ENCODE measurements at regions not wholly inside any gene's neighbourhood (a gene's known extent, or its start where the extent isn't known, plus 50 kb on each side); places are given as distances from the start of the nearest gene placed in this dataset.

DNA sequence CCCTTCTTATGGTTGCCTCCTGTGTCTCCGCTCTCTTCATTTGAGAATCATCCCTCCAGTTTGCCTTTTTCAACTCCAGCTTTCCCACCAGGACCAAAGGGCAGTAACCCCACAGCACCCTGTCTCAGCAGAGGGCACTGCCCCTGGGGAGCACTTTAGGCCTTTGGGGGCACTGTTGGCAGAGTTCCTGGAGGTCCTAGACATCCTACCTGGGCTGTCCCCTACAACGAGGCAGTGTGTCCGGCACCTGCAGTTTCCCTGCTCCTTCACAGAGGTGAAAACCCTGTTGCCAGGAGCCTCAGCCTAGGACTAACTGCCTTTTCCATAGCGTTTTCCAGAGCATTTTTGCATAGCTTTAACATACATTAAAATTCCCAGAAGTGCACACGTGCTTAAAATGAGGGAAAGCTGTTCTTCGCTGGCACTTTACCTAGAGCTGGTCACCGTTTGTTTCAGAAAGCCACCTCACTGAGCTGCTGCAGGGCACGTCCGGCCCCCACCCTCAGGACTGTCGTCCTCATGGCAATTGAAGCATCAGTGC lies 234.9 kb downstream of the TEX29 start:
- no peak for DNase-seq (ENCODE audit: low read depth in 2 of 2, low spot score in 1 of 2)

DNA sequence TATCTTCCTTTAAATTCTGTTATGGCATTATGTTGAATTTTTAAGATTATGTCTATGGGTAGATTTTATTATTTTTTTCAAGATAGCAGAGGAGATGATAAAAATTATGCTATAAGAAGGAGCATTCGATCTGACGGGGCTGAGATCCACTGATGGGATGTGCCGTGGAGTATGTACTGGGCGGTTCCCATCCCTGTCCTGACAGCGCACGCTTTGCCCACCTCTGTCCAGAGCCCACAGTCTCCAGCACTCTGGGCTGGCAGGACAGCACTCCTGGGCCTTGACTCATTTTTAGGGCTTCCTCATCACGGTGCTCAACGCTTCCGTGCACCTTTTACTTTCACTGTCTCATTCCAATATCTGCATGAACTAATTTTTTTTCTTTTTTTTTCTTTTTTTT lies 235.5 kb downstream of the TEX29 start:
- DNase-seq (ENCODE audit: low read depth in 2 of 2, low spot score in 1 of 2) = no peak

DNA sequence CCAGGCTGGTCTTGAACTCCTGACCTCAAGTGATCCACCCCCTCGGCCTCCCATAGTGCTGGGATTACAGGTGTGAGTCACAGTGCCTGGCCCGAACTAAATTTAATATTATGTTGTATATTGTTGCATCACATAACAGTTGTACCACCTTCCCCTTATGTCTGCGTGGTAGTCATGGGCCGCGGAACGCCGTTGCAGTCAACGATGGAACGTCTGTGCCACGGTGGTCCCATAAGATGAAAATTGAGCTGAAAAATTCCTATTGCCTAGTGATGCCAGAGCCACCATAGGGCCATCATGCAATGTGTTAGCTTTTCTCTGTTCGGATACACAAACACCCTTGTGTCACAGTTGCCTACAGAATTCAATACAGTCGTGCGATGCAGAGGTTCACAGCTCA lies 236.1 kb downstream of the TEX29 start:
- no peak for DNase-seq (ENCODE audit: low read depth in 2 of 2, low spot score in 1 of 2)

DNA sequence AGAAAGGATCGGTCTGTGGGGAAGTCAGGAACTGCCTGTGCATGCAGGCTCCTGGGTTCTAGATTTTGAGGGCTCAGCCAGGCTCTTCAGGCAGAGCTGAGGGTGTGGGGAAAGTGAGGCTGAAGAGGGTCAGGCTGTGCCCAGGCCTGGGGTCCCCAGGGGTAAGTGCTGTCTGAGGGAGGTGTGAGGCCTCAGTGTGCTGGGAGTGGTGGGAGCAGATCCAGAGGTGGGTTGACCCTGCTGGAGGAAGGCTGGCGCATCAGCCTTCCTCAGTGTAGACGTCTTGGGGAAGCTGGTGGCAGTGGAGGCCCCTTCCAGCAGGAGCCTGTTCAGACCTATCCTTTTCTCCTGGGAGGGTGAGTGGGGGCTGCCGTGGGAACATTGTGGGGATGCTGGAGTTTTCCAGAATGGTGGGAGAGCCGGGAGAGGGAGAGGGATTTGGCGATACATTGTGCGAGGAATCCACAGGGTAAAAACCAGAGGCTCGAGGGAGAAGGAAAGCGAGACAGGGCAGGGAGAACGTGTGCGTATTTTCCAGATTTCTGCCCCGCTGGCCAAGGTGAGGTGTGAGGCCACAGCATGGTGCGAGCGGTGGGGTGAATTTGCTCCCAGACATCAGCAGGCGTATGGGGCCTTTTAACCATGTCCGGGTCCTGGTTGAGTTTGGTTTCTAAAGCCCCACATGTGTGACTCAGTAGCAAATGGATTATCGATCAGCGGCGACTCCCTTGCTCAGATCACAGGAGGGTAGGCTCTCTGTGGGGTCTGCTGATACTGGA lies 237.7 kb downstream of the TEX29 start:
- no peak for DNase-seq (ENCODE audit: low read depth in 2 of 2, low spot score in 1 of 2)

DNA sequence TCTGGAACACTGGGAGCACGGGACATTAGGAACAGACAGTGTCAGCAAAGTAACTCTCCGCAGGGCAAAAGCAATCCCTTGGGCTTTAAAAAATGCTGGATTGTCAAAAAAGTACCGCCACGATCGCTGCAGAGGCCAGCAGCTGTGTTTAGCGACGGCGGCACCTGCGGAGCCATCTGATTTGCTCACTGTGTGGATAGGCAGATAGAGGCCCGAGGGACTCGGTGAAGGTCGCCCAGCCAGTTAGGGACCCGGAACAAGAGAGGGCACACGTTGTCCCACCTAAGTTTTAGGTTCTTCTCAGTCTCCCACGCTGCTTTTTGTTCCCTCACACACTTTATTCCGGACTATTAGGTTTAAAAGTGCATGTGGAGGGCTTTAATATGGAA lies 238.3 kb downstream of the TEX29 start:
- no peak for DNase-seq (ENCODE audit: low read depth in 2 of 2, low spot score in 1 of 2)

DNA sequence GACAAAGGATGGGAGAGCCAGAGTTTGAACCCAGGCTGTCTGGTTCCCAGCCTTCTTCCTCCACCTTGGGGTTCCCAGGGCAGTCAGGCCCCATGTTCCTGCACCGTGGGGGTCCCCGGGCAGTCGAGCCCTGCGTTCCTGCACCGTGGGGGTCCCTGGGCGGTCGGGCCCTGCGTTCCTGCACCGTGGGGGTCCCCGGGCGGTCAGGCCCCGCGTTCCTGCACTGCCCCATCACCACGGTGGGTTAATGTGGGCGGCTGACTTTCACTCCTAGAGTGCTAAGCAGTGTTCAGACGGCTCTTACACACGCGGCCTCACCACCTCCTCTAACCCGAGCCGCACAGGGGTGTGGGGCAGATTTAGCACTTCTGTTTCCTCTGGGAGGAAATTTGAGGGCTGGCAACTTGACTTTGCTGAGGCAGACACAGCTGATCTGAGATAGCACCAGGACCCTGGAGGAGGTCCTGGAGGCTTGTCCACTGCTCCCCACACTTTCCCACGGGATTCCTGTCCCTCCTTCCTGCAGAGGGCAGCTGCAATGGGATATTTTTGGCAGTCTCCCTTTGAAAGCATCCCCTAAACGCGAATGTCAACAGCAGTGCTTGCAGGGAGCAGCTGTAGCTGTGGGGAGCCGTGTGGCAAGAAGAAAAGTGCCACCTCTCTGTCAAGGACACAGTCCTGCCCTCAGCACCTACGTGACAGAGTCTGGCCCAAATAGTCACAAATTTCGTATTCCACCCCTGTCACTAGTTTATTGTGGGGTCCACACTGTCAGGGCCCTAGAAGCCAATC lies 239.4 kb downstream of the TEX29 start:
- no peak for DNase-seq (ENCODE audit: low read depth in 2 of 2, low spot score in 1 of 2)

DNA sequence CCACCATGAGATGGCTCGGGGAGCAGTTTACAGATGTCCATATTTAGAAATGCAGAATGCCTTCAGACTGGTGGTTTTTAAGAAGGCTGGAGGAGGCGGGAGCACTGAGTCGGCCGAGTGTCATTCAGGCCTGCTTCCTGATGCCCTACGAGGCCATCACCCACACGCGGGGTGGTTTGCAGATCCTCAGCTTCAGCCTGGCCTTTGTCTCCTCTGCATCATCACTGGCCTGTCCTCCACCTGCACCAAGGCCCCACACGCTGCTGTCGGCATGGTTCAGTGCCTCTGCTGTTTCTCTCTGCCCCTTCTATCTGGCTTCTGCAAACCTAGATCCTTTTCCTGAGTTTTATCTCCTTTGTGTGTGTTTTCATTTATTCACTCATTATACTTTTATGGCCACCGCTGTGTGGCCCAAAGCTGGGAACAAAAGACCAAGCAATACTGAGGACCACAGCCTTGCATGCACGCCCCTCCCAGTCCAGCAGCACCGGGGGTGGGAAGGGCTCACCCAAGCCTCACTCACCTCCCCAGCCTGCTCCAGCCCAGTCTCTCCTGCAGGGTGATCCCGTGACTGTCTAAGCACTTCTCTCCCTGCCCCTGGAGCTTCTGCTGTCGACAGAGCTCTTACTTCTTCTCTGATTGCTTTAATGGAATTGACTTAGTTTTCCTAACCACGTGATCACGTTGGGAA lies 240.8 kb downstream of the TEX29 start:
- no peak for DNase-seq (ENCODE audit: low read depth in 2 of 2, low spot score in 1 of 2)

DNA sequence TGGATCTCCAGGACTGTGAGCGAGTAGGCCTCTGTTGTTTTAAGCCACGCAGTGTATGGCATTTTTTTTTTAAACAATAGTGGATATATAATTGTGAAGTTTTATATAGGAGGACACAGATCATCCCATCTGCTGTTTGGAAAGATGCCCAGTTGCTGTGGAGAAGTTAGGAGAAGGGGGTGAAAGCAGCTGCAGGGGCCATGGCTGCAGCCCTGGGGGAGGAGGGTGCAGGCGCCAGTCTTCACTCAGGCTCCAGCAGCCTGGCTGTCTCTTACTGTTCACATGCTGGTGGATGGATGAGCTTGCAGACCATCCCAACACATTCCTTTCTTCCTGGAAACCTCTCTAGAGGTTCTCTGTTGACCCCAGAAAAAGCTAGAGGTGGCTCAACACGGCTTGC lies 242.3 kb downstream of the TEX29 start:
- DNase-seq (ENCODE audit: low read depth in 2 of 2, low spot score in 1 of 2) = no peak

DNA sequence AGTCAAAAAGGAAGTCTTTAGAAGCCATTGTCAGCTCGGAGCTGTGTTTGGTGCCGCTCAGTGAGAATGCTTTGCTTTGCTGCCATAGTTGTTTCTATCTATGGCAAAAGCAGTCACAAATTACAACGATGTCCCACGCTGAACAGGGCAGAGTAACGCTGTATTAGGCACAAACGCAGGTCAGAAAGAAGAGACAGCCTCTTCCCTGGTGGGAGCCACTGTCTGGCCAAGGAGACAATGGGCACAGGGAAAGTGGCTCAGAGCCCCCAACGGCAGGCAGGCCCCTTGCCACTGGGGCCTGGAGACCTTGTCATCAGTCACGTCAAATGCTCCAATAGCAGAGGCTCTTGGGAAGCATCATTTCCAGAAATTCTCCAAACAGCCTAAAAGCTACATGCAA lies 244.2 kb downstream of the TEX29 start:
- no peak for DNase-seq (ENCODE audit: low read depth in 2 of 2, low spot score in 1 of 2)

DNA sequence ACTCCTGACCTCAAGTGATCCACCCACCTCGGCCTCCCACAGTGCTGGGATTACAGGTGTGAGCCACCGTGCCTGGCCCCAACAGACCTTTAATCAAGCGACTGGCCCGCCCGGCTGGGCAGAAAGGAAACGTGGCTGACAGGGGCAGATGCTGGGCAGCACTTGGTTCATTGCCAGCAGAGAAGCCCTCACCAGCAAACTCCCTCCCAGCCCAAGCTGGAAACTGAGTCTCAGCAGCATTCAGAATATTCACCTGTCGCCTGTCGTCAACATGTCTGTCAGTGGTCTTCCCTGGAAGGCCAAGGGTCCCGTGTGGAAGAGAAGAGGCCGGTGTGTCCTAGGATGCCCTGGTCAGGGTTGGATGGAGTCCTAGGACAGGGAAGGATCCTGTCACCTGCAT lies 245.0 kb downstream of the TEX29 start:
- DNase-seq (ENCODE audit: low read depth in 2 of 2, low spot score in 1 of 2) = no peak

DNA sequence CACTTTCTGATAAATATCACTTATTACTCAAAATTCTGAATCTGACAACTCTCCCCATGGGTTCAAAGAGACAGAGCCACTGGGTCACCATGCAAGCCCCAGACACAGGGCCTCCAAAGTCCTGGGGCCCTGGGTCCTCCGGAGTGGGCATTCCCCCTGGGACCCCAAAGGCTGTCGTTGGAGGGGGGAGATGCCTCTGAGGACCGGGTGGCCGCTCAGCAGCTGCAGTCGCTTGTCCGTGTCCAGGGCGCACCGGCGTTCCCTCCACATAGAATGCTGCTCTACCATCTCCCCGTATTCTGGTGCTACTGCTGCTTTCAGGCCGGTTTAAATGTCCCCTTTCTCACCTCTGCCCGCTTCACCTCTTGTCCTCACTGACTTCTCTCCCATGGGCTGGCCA lies 246.1 kb downstream of the TEX29 start:
- no peak for DNase-seq (ENCODE audit: low read depth in 2 of 2, low spot score in 1 of 2)

DNA sequence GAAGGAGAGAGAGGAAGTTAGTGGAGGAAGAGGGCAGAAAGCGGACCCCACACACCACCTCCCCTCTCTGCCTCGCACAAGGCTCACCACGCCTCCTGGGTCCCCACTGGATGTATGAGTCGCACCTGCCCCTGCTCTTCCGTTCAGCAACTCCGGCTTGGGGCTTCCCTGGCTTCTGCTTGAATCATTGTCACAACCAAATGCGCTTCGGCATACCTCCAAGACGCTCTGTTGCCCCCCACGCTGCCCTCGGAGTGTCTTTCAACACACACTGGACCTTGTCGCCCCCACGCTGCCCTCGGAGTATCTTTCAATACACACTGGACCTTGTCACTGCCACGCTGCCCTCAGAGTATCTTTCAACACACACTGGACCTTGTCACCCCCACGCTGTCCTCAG lies 247.2 kb downstream of the TEX29 start:
- no peak for DNase-seq (ENCODE audit: low read depth in 2 of 2, low spot score in 1 of 2)

DNA sequence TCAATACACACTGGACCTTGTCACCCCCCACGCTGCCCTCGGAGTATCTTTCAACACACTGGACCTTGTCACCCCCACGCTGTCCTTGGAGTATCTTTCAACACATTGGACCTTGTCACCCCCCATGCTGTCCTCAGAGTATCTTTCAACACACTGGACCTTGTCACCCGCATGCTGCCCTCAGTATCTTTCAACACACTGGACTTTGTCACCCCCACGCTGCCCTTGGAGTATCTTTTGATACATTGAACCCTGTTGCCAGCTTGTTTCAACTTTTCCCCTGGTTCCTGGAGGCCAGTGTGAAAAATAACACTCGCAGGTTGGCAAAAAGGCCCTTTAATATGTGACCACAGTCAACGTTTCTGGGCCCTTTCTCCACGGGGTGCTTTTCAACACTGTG lies 247.8 kb downstream of the TEX29 start:
- DNase-seq (ENCODE audit: low read depth in 2 of 2, low spot score in 1 of 2) = no peak

DNA sequence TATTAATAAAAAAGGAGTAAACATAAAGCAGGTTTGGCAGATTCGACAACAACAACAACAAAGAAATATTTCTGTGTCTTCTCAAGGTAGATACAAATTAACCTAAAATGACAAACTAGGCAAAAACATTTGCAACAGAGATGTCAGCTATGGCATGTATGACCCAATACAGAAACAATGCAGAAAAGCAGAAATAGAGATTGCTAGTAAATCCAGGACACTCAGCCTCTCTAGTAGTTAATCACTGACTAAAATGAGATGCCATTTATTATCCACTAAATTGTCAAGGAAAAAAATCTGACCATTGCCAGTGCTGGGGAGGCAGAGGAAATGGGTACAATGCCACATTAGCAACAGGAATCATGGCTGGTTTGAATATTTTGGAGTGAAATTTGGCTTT lies 250.5 kb downstream of the TEX29 start:
- no peak for DNase-seq (ENCODE audit: low read depth in 2 of 2, low spot score in 1 of 2)

DNA sequence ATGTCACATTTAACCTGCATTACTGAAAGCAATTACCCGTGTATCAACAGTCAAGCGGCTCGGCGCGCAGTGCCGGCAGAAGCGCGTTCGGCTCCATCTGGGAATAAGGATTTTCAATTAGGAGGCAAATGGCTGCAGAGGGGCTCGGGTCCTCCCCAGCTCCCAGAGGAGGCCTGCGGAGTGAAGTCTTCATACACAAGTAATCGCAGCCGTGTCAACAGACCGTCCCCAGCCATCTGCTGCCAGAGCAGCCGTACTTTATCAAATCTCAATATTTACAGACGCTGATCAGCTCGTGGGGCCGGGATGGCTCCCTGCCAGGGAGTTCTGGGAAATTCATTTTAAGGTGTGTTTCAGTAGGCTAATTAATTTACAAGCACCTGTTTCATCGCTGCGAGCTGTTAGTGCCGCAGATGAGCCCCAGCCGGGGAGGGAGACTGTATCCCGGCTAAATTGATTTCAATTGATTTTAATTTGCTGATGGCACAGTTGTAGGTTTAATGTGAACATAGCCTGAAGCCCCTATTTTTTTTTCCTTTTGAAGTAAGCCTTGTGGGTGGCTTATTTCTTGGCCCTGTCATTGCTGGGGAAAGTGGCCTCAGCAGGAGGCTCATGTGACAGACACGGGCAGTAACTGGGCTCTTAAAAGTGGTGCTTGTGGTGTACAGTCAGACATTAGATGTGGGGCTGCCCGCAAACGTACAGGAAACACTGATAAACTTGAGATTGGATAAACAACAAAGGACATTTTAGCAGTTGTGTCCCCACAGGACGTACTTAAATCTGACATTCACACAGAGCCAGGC lies 252.7 kb downstream of the TEX29 start:
- DNase-seq (ENCODE audit: low read depth in 2 of 2, low spot score in 1 of 2) = no peak

DNA sequence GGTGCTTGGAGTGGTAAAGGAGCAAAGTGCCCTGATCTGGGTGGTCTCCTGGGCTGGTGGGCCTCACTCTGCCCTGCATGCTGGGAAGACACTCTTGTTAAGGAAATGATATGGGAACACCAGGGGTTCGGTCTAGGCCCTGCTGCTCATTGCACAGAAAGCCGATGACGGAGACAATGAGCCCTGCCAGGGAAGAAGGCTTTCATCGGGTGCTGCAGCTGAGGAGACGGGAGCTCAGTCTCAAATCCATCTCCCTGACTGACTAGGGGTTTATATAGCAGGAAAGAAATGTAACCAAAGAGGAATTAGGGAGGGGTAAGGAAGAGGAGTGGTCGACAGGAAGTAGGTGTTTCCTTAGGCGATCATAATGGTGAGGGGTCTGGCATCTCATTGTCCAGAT lies 253.4 kb downstream of the TEX29 start:
- no peak for DNase-seq (ENCODE audit: low read depth in 2 of 2, low spot score in 1 of 2)

DNA sequence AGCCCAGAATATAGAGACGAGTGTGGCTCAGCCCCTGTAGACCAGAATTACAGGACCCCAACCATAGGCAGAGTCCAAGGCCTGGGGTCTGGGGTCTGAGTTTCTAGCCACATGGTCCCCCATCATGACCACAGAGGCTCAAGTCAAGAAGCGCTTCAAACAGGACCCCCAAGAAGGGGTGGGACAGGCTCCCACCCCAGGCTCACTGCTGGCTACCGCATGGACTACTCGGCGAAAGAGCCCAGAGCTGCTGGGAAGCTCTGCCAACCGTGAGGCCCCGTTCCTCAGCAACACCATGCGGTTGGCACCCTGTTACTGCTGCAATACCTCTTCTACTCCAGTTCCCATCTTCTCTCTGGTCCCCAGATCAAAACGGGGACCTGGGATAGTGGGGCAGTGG lies 254.8 kb downstream of the TEX29 start:
- no peak for DNase-seq (ENCODE audit: low read depth in 2 of 2, low spot score in 1 of 2)

DNA sequence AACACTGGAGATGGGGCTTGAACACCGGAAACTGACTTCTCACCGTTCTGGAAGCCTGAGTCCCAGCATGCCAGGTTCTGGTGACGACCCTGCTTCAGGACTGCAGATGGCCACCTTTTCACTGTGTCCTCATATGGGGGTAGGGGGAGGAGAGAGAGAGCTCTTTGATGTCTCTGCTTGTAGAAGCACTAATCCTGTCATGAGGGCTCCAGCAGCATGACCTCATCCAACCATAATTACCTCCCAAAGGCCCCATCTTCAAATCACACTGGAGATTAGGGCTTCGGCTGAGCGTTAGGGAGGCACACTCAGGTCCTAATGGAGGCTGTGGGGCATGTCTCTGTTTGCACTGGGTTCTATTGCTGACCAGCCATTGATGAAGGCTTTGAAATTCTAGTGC lies 255.3 kb downstream of the TEX29 start:
- no peak for DNase-seq (ENCODE audit: low read depth in 2 of 2, low spot score in 1 of 2)

DNA sequence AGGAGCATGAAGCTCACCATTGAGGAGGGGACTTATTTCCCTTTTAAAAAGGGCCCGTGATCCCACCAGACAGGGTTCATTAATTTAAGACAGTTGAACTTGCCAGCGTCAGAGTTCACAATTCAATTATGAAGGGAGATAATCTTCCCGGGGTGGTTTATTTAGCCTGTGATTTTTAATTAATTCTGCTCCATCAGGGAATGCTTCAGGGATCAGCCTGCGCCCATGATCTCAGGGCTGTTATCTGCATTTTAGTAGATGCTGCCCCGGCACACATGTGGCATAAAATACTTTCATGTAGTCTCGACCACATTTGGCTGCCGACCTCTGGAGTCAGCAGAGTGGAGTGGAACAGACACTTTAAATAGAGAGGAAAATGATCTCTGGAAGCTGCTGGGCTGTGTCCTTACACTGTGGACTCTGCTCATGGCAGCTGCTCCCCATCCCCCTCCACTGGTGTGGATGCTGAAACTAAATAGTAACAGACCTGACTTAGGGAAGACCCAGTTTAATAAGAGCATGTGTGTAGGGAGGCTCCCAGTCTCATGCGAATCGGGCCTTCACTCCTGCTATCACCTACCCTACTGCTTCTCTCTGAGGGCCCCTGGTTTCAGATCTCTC lies 256.9 kb downstream of the TEX29 start:
- DNase-seq (ENCODE audit: low read depth in 2 of 2, low spot score in 1 of 2) = no peak

DNA sequence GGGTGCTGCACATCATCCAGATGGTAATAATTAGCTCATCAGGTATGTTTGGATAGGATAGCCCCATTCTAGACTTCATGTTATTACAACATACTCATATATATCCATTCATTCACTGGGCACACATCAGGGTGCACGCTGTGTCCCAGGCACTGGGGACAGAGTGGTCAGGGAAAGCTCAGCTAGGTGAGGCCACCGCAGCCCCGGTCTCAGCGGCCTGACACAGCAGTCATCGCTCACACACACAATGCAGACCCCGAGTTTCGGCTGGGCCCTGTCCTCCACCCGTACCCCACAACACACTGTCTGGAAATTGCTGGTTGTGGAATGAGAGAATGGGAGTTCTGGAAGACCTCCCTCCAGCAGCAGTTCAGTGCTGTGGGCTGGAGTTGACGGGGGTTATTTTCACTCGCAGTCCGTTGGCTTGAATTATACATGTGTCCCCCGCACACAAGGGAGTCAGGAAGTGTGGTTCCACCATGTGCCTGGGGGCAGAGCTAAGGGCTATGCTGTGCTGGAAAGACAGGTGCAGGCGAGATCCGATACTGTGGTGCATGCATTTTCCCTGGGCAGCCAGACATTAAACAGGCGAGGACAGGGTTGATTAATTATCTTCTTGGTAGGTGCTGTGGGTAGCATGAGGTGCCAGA lies 257.6 kb downstream of the TEX29 start:
- DNase-seq (ENCODE audit: low read depth in 2 of 2, low spot score in 1 of 2) = no peak
